ENCODE measurements at regions not wholly inside any gene's neighbourhood (a gene's known extent, or its start where the extent isn't known, plus 50 kb on each side); places are given as distances from the start of the nearest gene placed in this dataset.

DNA sequence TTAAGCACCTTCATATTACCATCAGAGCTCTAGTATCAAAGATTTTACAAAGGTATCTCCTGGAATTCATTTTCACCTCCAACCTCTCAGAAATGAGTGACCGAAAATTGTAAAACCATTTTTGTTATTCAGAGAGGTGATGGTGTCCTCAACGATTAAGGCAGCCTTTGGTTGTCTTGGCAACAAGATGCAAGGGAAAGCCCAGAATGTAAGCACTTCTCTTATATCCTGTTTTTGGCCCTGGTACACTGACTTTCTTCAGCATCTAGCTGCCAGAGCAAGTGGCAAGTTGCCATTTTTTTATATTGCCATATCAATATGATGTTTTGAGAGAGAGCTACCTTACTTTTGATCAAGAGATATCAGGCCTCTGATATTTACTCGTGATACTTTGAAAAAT is 384.9 kb upstream of the NECTIN3 start:
- Histone ChIP-seq H3K9me3 (replicated peaks; ENCODE audit: control insufficient read depth, insufficient read depth, low read length) (no peaks in the 10 kb centered on the region), H3K27me3 (replicated peaks in 1 of 2; ENCODE audit: control insufficient read depth in 2 of 2, insufficient read depth in 2 of 2, low read length in 1 of 2) (no peaks in the 10 kb centered on the region), H3K4me2 (ENCODE audit: control insufficient read depth, insufficient read depth) (no peak overlapping the region), H3K4me3 (no peak overlapping the region), H3K79me2 (ENCODE audit: control insufficient read depth, insufficient read depth, low read length) (no peaks in the 10 kb centered on the region), H3K9ac (ENCODE audit: control insufficient read depth, insufficient read depth, low read length) (no peak overlapping the region), H4K20me1 (ENCODE audit: control insufficient read depth, insufficient read depth) (no peaks in the 10 kb centered on the region), H3K36me3 (ENCODE audit: control insufficient read depth in 2 of 2, insufficient read depth in 2 of 2, low read length in 1 of 2) (no peaks in the 10 kb centered on the region), H3K4me1 (ENCODE audit: control insufficient read depth, insufficient read depth, low read length) (no peaks in the 10 kb centered on the region), H2AFZ (ENCODE audit: control insufficient read depth, low read depth, low read length) (no peak overlapping the region), H3K27ac (ENCODE audit: control insufficient read depth, insufficient read depth) (no peak overlapping the region)
- CTCF ChIA-PET: no interaction called here
- 16% methylated on average over 3 of the region's 3 CpGs for WGBS (ENCODE audit: insufficient coverage, insufficient replicate concordance, low lambda C conversion rate, missing lambda C conversion rate)
- intact Hi-C loops (cut with micrococcal nuclease; ENCODE audit: unreplicated experiment): no loop called here
- DNase-seq (ENCODE audit: low read depth, low spot score): no peak
- BruUV-seq (replicated peaks): no TSS peak
- RAD21 ChIA-PET (ENCODE audit: unreplicated experiment): no interaction called here
- SMC1A ChIA-PET (ENCODE audit: uncharacterized antibody, unreplicated experiment): no interaction called here
- TF ChIP-seq PAX5 (IDR thresholded peaks at IDR 0.05; ENCODE audit: borderline replicate concordance, low read depth, low read length) (no peak), NFYB (IDR thresholded peaks at IDR 0.05; ENCODE audit: insufficient read depth, low read depth, low read length) (no peak), KAT2A (conservative IDR thresholded peaks at IDR 0.05; ENCODE audit: control insufficient read depth, low read depth, low read length) (no peak)
- in situ Hi-C loops (cut with MboI): no loop called here
- no peak for ATAC-seq
- POLR2A ChIA-PET: no interaction called here
- FAIRE-seq: no peak

DNA sequence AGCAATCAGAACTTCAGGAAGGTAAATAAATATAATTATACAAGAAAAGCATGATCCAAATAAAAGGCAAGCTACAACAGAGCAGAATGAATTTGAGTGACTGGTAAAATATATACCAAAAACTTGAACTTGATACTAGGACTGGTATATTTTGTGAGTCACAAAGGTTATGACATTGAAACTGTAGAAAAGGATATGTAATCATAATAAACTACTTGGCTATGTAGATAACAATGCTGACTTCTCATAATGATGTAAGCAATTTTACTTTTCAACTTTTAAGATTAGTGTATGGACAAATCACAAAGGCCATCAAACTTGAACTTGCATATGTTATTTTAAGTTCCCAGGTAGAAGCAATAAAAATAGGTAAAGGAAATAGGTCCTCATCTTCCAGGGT is 384.5 kb upstream of the NECTIN3 start:
- no peak for TF ChIP-seq CEBPB (IDR thresholded peaks at IDR 0.05; ENCODE audit: borderline replicate concordance in 1 of 2, low read depth in 2 of 2, low read length in 2 of 2)
- Histone ChIP-seq H3K9ac (ENCODE audit: control insufficient read depth, insufficient read depth, low read length) (no peak overlapping the region), H3K27ac (ENCODE audit: control insufficient read depth, insufficient read depth) (no peak overlapping the region), H3K4me2 (ENCODE audit: control insufficient read depth, insufficient read depth) (no peak overlapping the region), H2AFZ (ENCODE audit: control insufficient read depth, low read depth, low read length) (no peak overlapping the region), H4K20me1 (ENCODE audit: control insufficient read depth, insufficient read depth) (no peaks in the 10 kb centered on the region), H3K36me3 (ENCODE audit: control insufficient read depth in 2 of 2, insufficient read depth in 2 of 2, low read length in 1 of 2) (no peaks in the 10 kb centered on the region), H3K79me2 (ENCODE audit: control insufficient read depth, insufficient read depth, low read length) (no peaks in the 10 kb centered on the region), H3K27me3 (replicated peaks in 1 of 2; ENCODE audit: control insufficient read depth in 2 of 2, insufficient read depth in 2 of 2, low read length in 1 of 2) (no peaks in the 10 kb centered on the region), H3K4me3 (no peak overlapping the region), H3K9me3 (replicated peaks; ENCODE audit: control insufficient read depth, insufficient read depth, low read length) (no peaks in the 10 kb centered on the region), H3K4me1 (ENCODE audit: control insufficient read depth, insufficient read depth, low read length) (no peaks in the 10 kb centered on the region)
- SMC1A ChIA-PET (ENCODE audit: uncharacterized antibody, unreplicated experiment): no interaction called here
- DNase-seq (ENCODE audit: low read depth, low spot score) (no peak), ATAC-seq (no peak), FAIRE-seq (no peak)
- RAD21 ChIA-PET (ENCODE audit: unreplicated experiment): no interaction called here
- BruUV-seq (replicated peaks): no TSS peak
- POLR2A ChIA-PET: no interaction called here
- CTCF ChIA-PET: no interaction called here
- in situ Hi-C loops (cut with MboI): no loop called here
- intact Hi-C loops (cut with micrococcal nuclease; ENCODE audit: unreplicated experiment): no loop called here

Measured in GM12878 (cell line).